ENCODE measurements at regions not wholly inside any gene's neighbourhood (a gene's known extent, or its start where the extent isn't known, plus 50 kb on each side); places are given as distances from the start of the nearest gene placed in this dataset.
A peak's percentile ranks its signal among the peaks of the same experiment; 100 is the strongest.

DNA sequence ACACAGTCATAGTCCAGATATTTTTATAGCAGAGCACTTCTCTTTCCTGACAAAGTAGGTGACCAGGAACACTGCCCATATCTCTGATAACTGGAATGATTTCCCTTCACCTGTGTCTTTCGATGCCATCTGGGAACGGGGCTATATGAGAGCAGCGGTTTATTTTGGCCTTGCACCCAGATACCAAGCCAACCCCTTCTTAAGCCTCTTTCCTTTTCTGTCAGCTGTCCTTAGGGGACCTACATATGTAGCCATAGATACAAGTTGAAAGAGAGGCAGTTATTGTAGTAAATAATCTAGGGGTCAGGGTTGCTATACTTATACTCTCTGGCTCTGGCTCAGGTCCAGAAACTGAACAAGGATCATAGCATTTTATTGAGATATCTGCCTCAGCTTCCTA is 128.8 kb downstream of the NHLRC3 start:
- no peak for DNase-seq

DNA sequence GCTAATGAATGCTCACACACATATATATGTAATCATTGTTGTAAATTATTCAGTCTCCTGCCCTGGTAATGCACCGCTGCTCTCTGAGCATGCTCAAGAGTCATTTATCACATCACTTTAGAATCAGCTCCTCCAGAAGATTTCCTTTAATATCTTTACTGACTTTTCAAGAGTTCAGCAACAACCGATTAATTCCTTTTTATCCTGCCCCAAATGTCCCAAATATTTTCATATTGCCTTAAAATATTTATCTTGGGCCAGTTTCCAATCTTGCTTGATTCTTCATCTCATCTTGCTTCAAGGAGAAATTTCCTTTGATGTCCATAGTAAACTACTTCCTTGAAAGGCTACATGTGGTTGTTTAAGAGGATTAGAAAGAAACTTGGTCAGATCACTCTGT is 132.5 kb downstream of the NHLRC3 start:
- DNase-seq = no peak

DNA sequence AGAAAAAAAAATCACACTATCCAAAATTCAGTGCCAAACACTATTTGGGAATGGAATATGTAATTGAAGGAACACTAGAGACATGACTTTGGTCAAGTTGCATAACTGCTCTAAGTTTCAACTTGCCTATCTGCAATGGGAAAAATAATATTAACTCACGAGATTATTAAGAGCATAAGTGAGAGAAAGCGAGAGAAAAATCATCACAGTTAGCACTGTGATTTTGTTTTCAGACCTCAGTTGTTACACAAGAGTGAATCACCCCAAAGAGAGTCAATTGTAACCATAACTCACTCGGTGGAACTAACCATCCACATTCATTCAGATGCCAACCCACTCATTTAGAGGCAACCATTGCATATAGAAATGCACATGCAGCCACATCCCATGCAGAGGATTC is 147.1 kb downstream of the NHLRC3 start:
- DNase-seq = no peak

DNA sequence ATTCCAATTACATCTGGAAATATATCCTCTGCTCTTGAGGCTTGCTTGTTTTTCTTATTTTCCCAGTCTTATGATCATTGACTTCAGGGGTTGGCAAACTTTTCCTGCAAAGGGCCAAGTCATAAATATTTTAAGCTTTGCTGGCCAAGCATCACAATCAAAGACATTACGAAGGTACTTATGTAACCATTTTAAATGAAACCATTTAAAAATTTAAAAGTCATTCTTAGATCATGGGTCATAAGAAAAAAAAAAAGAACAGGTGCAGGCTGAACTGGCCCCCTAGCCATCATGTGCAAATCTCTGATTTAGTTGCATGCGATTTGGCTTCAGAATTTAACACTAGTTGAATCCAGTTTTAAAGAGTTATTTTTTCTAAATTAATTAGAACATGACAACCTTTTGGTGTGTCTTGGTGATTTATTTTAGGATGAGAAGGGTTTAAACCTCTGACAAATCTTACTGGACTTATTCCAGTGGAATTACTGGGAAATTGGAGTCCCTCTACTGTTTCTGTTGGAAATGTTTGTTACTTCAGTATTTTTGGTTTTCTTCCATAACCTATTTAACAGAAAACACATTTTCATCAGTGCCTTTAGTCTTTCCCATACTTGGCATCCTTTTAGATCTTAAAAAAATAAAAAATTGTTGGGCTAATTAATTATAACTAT is 148.1 kb downstream of the NHLRC3 start:
- DNase-seq = no peak

DNA sequence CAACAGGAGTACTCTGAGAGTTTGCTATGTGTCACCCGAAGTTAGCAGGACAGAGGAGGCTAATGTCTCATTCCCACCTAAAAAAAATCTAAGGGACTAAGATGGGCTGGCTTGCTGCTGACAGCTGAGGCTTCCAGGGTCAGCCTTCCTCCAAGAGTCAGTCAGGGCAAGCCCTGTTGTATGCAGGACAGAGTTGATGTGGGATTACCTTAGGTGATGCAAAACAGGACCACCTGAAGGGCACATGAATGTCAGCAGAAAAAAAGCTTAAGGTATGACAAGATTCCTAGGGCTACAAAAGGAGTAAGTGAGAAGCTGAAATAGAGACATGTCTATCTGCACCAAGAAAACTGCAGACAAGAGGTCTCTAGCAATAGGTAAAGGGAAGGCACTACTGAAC is 151.5 kb downstream of the NHLRC3 start:
- DNase-seq = no peak

DNA sequence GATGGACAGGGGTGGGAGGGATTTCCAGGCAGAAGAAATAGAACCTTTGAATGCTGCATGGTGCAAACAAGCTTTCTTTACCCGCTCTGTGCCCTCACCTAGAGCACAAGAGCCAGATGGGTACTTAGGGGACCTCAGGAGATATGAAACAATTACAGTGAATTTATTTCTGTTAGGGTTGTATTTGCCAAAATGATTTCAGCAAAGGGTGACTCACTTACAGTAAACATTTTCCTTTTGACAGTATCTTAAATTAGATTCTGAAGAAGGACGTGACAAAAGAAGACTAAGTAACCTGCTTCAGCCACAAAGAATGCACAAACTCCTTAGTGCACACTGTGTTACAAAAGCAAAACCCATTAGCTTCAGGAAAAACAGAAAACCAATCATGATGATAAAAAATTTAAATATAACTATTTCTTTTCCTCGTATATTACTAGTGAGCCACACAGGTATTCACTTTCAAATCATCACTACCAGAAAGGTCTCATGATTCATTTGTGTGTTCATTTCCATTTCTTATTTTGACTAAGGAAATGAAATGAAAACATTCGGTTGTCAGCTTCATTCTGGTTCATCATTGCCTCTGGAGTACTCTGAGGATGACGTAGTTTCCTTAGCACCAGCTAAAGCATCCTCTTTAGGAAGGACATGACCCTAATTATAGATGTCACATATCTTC is 158.8 kb downstream of the NHLRC3 start:
- DNase-seq = peak in 1 of 2 experiments; percentile 75

DNA sequence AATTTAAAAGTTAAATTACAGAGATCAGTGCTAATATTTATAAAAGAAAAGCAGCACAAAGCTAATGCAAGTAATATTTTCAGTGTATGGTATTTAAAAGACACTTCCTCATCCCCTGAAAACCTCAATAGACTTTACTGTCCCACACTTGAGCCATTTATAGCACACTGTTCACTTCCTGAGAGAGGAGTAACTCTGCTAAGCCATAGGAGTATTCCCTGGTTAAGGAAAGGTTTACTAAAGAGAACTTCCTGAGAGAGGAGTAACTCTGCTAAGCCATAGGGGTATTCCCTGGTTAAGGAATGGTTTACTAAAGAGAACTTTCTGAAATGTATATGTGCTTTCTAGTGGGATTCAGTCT is 159.4 kb downstream of the NHLRC3 start:
- DNase-seq = no peak

DNA sequence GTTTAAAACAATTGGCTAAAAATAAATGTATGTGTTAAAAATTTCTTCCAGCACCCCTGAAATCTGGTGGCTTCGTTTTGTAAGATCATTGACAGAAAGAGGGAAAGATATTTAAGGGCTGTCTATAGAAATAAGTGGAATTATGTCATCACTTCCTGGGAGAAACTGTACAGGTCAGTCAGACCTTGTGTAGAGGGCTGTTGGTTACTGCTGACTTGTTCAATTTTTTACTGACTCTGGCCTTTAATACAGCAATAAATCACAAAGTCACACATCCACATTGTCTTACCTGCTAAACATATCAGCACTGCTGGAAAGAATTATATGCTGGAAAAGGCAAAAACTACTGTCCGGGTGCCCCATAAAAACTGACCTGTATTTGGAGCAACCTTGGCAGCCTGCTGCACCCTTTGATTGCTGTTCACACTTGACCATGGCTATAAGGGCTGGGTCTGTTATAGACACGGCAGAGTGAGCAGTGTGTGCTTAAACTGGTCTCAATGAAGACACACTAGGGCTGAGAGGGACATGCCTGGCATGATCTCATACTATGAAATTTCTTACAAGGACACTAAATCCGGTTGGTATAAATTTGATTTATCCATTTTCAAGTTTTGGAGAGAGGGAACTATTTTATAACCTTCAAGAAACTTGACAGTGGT is 162.1 kb downstream of the NHLRC3 start:
- DNase-seq = no peak

DNA sequence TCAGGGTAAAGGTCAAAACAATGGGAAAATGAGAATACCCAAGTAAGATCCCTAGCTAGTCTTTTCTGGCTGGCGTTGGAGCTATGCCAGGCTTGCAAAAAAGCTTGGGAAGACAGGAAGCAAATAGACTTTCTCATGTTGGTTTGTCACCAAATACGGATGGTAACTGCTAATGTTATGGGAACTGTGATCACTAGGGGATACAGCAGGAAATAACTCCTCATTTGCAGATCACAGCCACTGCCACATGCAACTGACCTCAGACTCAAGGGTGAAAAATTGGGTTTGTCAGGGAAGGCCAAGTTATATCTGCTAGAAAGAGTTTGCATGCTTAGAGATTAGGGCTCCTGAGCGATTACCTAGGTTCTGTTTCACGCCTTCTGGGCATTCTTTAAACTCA is 162.9 kb downstream of the NHLRC3 start:
- DNase-seq = no peak

DNA sequence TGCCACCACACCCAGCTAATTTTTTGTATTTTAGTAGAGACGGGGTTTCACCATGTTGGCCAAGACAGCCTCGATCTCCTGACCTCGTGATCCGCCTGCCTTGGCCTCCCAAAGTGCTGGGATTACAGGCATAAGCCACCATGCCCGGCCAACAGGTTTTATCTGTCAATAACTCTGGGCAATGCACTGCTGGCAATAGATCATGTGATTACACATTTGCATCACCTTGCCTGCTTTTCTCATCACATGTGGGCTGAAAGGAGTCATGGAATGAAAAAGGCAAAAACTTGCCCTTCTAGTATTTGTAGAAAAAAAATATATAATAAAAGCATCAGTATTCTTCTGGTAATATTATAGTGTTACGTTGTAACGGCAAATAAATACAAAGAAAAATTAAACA is 164.5 kb downstream of the NHLRC3 start:
- DNase-seq = no peak

DNA sequence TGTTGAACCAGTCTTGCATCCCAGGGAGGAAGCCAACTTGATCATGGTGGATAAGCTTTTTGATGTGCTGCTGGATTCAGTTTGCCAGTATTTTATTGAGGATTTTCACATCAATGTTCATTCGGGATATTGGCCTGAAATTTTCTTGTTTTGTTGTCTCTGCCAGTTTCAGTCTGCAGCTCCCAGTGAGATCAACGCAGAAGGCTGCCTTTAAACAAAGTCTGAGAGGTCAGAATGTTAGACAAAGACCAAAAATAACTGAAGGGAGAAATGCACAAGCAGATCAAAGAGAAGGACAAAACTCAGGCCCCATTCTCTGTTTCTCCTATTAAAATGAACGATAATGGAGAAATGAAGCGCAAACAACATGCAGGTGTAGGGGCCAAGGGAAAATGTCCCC is 170.4 kb downstream of the NHLRC3 start:
- no peak for DNase-seq

DNA sequence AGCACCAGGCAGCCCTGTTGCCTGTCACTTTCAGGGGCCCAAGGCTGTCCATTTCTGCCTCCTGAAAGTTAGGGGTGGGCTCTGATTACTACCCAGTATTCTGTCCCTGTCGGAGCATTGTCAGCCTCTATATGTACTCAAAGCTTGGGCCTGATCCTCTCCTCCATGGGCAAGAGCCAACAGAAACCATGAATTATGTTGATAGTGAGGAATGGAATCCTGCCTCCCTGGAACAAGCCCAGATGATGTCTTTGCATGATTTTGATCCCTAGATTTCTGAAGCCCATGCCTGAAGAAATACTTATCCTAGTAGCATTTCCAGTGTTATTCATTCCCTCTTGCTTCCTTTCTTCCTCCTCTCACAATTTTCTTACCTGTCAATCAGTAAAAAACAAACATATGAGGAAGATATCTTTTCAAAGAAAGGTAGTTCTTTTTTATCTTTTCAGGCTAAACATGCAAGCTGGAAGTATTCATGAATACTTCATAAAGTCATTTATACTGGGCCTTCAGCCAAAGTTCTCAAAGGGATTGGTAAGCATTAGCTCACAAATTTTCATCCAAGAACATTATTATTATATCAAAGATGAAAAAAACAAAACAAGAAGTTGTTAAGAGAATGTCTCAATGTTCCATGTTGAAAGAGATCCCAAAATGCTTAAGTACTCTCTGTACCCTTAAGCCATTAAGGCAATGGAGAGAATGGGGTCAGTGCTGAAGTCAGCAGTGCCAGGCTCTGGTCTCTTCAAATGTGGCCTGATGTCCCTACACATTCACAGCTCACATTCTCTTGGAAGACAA is 171.7 kb downstream of the NHLRC3 start:
- DNase-seq = no peak

DNA sequence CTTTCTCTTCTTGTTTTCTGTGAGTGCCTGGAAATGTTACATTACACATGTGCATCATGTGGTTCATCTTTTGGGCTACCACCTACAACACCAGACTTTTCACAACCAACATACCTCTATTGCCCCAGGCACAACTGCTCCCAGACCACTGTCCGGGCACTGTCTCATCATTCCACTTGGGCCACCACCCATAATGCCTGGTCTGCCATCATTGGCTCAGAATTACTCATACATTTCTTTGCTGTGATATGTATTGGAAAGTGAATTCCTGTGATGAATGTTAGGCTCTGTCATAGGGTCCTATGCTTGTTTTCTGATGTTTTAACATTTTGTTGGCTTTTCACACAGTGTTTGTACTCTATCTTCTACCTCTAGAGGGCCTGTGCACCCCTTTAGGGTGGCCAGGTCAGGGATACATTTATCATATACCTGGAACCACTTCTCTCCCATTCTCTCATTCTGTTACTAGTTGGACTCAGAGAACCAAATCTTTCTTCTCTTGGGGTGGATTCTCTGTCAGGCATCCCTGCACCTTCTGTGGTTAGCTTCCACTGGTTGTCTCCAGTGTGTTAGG is 172.8 kb downstream of the NHLRC3 start:
- DNase-seq = no peak

DNA sequence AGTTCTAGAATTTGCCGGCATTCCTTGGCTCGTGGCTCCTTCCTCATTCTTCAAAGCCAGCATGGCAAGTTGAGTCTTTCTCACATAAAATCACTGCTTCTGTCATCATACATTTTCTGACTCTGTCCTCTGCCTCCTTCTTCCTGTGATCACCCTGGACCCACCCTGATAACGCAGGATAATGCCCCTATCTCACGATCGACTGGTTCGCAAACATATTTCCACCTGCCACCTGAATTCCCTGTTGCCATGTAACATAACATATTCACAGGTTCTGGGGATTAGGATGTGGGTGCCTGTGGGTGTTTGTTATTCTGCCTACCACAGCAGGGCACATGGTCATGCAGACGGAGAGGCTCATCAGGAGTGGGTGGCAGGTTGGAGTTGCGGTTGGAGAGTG is 177.7 kb downstream of the NHLRC3 start:
- DNase-seq = no peak

DNA sequence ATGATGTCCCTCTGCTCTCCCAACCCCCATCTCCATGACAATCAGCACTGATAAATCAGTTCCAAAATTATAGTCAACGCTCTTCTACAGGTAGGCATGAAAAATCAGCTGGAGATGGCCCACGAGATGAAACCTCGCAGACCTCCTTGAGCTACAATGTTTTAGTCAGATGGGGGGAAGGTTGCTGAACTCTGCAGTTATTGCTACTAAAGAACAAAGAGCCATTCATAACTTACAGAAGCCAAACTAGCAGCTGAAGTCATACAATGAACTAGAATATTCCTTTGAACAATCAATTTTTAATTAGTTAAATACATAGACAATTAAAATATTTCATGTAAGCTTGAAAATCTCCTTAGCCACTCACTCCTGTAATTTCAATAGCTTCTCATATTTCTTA is 179.2 kb downstream of the NHLRC3 start:
- DNase-seq = no peak

DNA sequence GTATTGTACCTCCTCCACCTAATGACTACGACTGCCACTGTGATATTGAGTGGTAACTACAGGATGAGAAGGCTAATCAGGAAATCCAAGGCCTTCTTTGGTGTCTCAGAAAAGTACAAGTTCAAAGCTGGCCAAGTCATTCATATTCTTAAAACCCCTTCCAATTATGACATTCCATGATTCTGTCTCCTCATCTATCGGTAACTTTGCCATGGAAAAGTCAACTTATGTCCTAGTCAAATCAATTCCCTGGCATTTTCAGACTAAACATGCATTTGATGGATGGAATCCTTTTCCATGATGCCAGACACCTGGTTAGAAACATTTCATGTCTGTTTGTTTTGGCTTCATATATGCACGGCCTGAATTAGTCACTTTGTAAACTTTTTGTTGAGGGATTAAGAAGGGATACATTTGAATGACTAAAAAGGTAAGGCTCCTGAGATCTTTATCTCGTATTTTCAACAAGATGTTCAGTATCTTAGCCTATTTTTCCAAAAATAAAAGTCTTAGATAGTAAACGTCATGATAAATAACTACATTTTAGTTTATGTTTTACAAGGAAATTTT is 186.5 kb downstream of the NHLRC3 start:
- no peak for DNase-seq

DNA sequence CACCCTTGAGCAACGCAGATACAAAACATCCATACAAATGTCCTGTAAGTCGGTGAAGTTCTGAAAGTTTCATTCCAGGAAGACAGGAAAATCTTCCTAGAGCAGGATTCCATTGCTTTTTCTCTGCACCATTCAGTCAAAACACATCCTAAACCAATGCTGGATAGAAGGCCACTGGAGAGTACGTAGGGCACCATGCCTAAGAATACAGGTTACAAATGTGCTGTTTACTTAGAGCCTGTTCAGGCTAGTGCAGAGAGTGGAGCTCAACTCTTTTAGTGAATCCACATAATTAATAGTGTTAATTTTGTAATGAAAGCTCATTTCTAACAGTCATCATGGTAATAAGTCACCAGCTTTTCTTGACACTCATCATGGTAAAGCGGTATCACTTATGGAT is 187.6 kb downstream of the NHLRC3 start:
- no peak for DNase-seq

DNA sequence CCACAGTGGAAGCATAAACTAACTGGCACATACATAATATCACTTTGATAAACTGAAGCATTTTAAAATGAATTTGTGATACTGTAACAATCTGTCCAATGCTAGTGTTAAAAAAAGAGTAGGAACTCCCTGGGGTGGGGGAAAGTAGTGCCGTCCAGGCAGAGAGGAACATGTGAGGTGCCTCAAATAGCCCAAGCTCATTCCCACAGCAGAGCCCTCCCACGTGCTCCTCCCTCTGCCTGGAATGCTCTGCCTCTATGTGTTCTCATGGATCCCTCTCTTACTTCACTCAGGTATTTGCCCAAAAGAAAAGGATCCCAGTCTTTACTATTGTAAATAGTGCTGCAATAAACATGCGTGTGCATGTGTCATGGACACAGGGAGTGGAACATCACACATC is 188.1 kb downstream of the NHLRC3 start:
- no peak for DNase-seq

DNA sequence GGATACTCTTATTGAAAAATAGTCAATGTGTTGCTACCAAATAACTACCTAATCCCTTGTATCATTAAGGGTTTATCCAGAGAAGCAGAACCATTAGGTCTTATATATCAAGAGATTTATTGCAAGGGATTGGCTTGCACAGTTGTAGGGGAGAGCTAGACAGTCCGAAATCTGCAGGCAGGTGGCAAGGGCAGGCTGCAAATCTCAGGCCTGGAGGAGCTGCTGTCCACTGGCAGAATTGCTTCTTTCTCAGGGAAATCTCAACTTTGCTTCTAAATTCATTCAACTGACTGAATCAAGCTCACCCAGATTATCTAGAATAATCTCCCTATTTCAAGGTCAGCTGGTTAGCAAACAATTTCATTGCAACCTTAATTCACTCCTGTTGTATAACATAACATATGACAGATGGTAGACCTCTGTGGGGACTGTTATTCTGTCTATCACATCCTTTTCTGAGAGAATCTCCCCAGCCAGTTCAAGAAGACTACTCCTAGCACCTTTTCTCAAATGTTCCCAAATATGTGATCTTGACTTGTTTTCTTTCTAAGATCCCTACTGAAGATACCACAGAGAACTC is 194.2 kb downstream of the NHLRC3 start:
- no peak for DNase-seq

DNA sequence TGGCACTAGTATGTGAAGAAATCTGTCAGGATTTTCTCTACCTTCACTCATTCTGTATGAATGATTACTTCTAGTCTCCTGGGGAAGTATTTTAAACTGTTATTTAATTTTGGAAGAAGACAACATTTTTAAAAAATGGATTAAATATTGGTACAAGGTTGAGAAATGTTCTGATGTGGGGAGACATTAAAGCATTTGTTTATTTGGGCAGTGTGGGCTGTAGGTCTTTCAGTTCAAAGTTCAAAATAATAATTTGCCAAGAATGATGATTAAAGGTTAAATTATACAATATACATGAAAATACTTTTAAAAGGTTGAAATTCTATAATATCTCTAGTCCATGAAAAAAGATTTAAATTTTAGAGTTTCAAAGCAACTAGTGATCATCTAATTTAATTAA is 194.7 kb downstream of the NHLRC3 start:
- no peak for DNase-seq

DNA sequence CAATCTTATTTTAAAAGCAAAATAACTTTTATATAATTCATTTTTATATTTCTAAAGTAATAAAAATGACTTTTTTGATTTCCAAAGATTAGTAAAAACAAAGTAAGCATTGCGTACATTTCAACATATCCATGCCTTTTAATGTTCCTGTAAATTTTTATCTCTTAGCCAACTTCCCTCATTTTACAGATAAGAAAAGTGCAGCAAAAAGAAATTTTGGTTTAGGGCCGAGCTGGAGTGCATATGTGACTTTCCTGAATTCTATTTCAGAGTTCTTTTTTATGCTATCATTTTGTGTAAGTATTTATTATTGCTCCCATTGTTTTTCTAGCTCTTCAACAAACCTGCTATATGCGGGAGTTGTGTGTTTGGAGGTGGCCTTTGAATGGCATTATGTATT is 195.3 kb downstream of the NHLRC3 start:
- no peak for DNase-seq

DNA sequence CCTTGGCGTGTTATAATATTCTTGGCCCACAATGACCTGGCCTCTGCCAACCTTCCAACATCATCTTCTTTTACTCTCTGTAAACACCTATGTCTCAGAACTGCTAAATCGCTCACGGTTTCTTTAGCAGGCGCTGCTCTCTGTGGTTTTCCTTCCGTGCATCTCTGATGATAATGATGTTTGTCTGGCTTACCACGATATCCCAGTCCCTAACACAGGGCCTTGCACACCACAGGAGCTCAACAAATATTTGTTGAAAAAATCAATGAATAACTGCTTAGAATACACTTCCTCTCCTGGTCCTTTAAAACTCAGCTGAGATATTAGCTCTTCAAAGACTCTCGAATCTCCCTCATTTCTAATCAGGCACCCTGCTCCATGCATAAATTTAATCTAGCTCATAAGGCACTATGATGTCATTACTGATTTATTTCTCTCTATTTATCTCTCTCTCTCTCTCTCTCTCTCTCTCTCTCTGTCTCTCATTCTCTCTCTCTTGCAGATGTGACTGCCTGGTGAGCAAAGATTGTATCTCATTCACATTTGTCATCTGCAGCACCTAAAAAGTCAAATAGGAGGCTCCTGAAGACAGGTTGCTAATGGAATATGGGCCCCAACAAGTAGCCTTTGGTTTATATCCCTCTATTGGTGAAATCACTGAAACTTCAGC is 206.4 kb downstream of the NHLRC3 start:
- peak; percentile 33 to 75 for DNase-seq

All from NCI-H1930 (cell line).